SK-N-MC (cell line): ENCODE measurements at regions not wholly inside any gene's neighbourhood (a gene's known extent, or its start where the extent isn't known, plus 50 kb on each side); places are given as distances from the start of the nearest gene placed in this dataset.

Source experiments
- EZH2 ChIP-seq: fragments of 200-600 bp; sonication (generic); IDR thresholded peaks from one replicate; pipeline ENCODE4 v1.6.1; 2017; ENCODE audit warnings: antibody characterized with exemption
- POLR2AphosphoS5 ChIP-seq: IDR thresholded peaks from 2 replicates; pipeline ENCODE4 v1.6.1; 2012; ENCODE audit warnings: mild to moderate bottlenecking, low read depth, low read length, borderline replicate concordance

- TF ChIP-seq EZH2 = no peak
- TF ChIP-seq POLR2AphosphoS5 = no peak
Measured at GRCh38 chr2:145503511-145503910, 983.6 kb upstream of the ZEB2 start.
